AG09319 (cell line): ENCODE measurements at regions not wholly inside any gene's neighbourhood (a gene's known extent, or its start where the extent isn't known, plus 50 kb on each side); places are given as distances from the start of the nearest gene placed in this dataset.

Experiments
- DNase-seq: peaks from one replicate; pipeline ENCODE4 v3.0.0-alpha.2; 2010; ENCODE audit warnings: low read depth; ENCODE audit errors: extremely low read depth
- TF ChIP-seq, protein P1 (sequence below): IDR thresholded peaks from 2 replicates; pipeline ENCODE4 v1.5.1; 2011; ENCODE audit warnings: low read depth, mild to moderate bottlenecking, inconsistent platforms, low read length, moderate library complexity

DNA sequence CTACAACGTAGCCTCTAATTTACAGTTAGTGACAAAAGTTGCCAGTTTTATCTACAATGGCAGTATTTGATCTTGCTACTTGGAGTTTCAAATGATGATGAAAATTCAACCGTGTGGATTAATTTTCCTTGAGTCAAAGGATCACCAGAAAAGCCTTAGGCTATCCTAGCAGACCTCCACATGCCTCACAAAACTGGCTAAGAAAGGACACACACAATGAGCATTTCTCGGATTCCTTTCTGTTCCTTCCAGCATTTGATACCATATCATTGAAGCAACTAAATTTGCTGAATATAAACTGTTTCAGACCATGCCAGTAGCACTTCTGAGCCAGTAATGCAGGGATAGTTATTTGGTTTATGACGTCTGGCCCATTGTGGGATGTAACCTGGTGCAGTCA is 587.4 kb upstream of the MDFIC2 start:
- no peak for DNase-seq
- TF ChIP-seq, protein P1, sequence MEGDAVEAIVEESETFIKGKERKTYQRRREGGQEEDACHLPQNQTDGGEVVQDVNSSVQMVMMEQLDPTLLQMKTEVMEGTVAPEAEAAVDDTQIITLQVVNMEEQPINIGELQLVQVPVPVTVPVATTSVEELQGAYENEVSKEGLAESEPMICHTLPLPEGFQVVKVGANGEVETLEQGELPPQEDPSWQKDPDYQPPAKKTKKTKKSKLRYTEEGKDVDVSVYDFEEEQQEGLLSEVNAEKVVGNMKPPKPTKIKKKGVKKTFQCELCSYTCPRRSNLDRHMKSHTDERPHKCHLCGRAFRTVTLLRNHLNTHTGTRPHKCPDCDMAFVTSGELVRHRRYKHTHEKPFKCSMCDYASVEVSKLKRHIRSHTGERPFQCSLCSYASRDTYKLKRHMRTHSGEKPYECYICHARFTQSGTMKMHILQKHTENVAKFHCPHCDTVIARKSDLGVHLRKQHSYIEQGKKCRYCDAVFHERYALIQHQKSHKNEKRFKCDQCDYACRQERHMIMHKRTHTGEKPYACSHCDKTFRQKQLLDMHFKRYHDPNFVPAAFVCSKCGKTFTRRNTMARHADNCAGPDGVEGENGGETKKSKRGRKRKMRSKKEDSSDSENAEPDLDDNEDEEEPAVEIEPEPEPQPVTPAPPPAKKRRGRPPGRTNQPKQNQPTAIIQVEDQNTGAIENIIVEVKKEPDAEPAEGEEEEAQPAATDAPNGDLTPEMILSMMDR: no peak

DNA sequence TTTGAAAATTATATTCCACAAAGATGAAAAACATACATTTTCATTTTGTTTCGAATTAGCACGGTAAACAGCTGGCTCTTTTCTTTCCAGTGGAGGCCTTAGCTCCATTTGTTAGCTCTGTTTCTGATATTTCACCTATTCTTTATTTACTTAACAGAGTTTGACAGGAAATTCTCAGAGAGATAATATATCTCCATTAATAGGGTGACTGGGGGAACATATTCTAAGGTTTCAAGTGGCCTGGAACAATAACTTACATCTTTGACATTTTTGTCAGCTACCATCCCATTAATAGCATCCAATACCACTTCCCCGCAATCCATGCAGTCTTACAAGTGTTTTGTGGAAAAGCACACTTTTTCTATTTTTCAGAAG is 577.6 kb upstream of the MDFIC2 start:
- DNase-seq: no peak
- TF ChIP-seq, protein P1: no peak

DNA sequence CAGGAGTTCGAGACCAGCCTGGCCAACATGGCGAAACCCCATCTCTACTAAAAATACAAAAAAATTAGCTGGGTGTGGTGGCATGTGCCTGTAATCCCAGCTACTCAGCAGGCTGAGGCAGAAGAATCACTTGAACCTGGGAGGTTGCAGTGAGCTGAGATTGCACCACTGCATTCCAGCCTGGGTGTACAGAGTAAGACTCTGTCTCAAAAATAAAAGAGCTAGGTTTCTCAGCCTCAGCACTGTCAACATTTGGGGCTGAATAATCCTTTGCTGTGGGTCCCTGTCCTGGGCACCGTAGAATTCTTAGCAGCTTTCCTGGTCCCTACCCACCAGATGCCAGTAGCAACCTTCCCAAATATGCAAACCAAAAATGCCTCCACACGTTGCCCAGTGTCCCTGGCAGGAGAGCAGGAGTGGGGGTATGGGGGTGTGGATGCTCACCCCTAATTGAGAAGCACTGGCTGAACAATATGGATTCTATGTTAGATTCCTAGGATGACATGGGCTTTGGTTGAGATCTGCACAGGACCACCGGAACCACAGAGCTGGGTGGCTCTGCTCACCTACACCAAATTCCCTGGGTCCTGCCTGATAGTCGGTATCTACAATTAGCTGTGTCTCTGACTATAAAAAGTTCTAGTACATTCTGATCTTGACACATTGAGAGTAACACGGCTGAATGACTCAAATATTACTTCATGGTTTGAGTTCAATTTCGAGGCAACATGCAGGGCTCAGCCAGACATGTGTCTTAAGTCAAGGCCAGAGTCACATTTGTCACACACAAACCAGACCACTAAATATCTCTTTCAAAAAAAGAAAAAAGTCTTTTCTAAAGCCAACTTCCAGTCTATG is 577.0 kb upstream of the MDFIC2 start:
- DNase-seq: no peak
- TF ChIP-seq, protein P1: no peak

DNA sequence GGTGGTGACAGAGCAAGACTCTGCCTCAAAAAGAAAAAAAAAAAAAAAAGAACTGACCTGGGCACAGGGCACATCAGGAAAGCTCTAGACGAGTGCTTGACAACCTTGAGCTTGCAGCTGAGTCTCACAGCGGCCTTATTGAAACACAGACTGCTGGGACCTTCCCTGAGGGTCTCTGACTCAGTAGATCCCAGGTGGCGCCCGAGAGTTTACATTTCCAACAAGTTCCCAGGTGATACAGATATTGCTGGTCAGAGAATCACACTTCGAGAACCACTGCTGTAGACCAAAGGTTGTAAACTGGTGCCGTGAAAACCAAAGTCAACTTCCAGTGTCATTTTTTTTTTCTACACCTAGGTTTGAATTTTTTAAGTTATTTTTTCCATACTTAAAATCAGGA is 573.2 kb upstream of the MDFIC2 start:
- no peak for DNase-seq
- TF ChIP-seq, protein P1: no peak

DNA sequence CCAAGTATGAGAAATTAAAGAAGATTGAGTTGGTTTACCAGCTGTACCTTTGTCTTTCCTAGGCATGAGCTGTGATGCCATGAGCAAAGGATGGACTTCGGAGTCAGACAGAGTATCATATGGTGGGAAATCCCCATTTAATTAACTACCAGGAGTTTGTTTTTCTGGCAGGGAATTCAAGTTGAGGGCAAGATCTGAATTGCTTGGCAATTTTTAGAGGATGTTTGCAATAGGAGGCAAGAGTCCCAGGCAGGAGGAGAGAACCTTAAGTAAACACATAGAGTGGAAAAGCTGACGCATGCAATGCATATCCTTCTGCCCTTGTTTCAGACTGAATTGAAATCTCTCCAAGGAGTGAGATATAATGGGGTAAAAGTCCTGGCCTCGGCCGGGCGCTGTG is 569.7 kb upstream of the MDFIC2 start:
- peak; percentile 25 for DNase-seq
- TF ChIP-seq, protein P1: no peak

DNA sequence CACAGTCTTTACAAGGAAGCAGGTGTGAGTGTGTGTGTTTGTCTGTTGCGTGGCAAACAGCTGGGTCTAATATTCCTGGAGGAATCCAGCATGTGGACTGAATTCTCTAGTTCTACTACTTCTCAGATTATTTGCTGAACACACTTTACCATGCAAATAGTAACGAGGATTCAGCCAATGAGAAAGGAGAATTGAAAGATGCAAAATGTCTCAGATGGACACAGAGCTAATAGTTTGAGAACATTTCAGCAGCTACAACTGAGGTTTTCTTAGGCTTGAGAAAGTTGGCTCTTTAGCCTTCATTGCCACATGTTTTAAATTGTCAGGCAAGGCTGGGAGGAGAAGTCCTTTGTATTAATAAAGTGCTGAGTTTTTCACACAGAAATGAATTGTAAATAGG is 568.0 kb upstream of the MDFIC2 start:
- TF ChIP-seq, protein P1: no peak
- DNase-seq: no peak

DNA sequence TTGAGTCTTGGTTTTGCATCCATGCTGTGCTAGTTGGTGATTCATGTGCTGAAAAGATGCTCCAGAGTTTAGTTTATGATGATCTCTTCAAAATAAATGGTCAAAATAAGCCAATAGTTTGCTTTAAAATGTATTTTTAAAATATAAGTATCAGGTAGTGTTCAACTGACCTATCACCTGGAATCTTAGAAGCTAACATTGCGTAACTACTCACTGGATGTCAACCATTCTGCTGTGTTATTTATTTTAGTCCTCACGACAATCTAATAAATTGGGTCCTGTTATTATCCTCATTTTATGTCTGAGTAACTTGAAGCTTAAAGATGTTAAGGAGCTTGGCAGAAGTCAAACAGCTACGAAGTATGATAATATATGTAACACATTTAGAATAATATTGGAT is 563.7 kb upstream of the MDFIC2 start:
- TF ChIP-seq, protein P1: no peak
- DNase-seq: no peak
